ENCODE measurements at regions not wholly inside any gene's neighbourhood (a gene's known extent, or its start where the extent isn't known, plus 50 kb on each side); places are given as distances from the start of the nearest gene placed in this dataset.

GRCh38 chr2:60170272-60170671 is 383.2 kb downstream of the BCL11A start:
- Histone ChIP-seq H3K36me3 (no peaks in the 10 kb centered on the region), H3K27ac (no peak overlapping the region), H3K4me1 (ENCODE audit: insufficient read depth) (no peaks in the 10 kb centered on the region), H3K27me3 (no peaks in the 10 kb centered on the region), H3K9me3 (no peaks in the 10 kb centered on the region), H3K4me3 (no peak overlapping the region)
- 91 to 93% (median 92%) methylated on average over 3 of the region's 3 CpGs for WGBS, 3 donors
- TF ChIP-seq CTCF (IDR thresholded peaks at IDR 0.05) (no peak), EP300 (IDR thresholded peaks at IDR 0.05) (no peak), POLR2A (IDR thresholded peaks at IDR 0.05) (no peak)
- intact Hi-C loops (cut with DNase I): no loop called here
- no peak for DNase-seq

DNA sequence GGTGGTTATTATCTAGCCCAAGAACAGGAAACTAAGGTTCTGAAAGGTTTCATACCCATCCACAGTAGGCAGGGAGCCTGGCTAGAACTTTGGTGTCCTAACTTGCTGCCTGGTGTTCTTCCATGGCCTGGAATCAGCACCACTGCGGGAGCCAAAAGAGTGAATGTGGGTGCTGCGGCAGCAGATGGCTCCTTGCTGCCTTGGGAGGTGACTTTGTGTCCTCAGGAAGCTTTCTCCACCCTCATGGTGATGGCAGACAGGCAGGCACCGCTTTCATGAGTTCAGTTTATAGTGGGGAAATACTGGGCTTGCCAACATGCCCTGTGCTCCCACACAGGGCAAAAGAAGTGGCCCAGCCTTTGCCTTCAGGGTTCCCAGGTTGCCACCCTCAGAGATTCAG is 385.2 kb downstream of the BCL11A start:
- Histone ChIP-seq H3K4me1 (ENCODE audit: insufficient read depth) (no peaks in the 10 kb centered on the region), H3K36me3 (no peaks in the 10 kb centered on the region), H3K27ac (no peak overlapping the region), H3K4me3 (no peak overlapping the region), H3K9me3 (no peaks in the 10 kb centered on the region), H3K27me3 (no peaks in the 10 kb centered on the region)
- 79 to 95% (median 89%) methylated on average over 3 of the region's 3 CpGs for WGBS, 3 donors
- intact Hi-C loops (cut with DNase I): no loop called here
- TF ChIP-seq EP300 (IDR thresholded peaks at IDR 0.05) (no peak), POLR2A (IDR thresholded peaks at IDR 0.05) (no peak), CTCF (IDR thresholded peaks at IDR 0.05) (no peak)
- DNase-seq: no peak

- no peaks in the 10 kb centered on the region for H3K27me3 ChIP-seq
- H3K27ac ChIP-seq: no peak overlapping the region
- TF ChIP-seq POLR2A (IDR thresholded peaks at IDR 0.05): no peak
- intact Hi-C loops (cut with DNase I): no loop called here
- DNase-seq: no peak
- no peaks in the 10 kb centered on the region for H3K36me3 ChIP-seq
- WGBS, 3 donors: 59 to 62% (median 60%) methylated on average over 4 of the region's 4 CpGs
- no peaks in the 10 kb centered on the region for H3K4me1 ChIP-seq (ENCODE audit: insufficient read depth)
- H3K4me3 ChIP-seq: no peak overlapping the region
- H3K9me3 ChIP-seq: no peaks in the 10 kb centered on the region
These were observed 386.4 kb downstream of the BCL11A start for GRCh38 chr2:60167089-60167488.

- no peak for TF ChIP-seq POLR2A (IDR thresholded peaks at IDR 0.05)
- TF ChIP-seq CTCF (IDR thresholded peaks at IDR 0.05): no peak
- no peak for TF ChIP-seq EP300 (IDR thresholded peaks at IDR 0.05)
- DNase-seq: no peak
- H3K4me3 ChIP-seq: no peak overlapping the region
- intact Hi-C loops (cut with DNase I): no loop called here
- H3K9me3 ChIP-seq: no peaks in the 10 kb centered on the region
- no peaks in the 10 kb centered on the region for H3K36me3 ChIP-seq
- WGBS, 3 donors: 83 to 86% (median 85%) methylated on average over 7 of the region's 7 CpGs
- no peak overlapping the region for H3K27ac ChIP-seq
- H3K27me3 ChIP-seq: no peaks in the 10 kb centered on the region
- H3K4me1 ChIP-seq (ENCODE audit: insufficient read depth): no peaks in the 10 kb centered on the region
These were observed 389.8 kb downstream of the BCL11A start for GRCh38 chr2:60163691-60164090.

- H3K4me1 ChIP-seq (ENCODE audit: insufficient read depth): no peaks in the 10 kb centered on the region
- WGBS, 3 donors: 14 to 34% (median 32%) methylated on average over 2 of the region's 2 CpGs
- DNase-seq: no peak
- H3K27me3 ChIP-seq: no peaks in the 10 kb centered on the region
- no peaks in the 10 kb centered on the region for H3K36me3 ChIP-seq
- intact Hi-C loops (cut with DNase I): no loop called here
- no peaks in the 10 kb centered on the region for H3K9me3 ChIP-seq
- H3K27ac ChIP-seq: no peak overlapping the region
- no peak for TF ChIP-seq CTCF (IDR thresholded peaks at IDR 0.05)
- TF ChIP-seq EP300 (IDR thresholded peaks at IDR 0.05): no peak
- TF ChIP-seq POLR2A (IDR thresholded peaks at IDR 0.05): no peak
- no peak overlapping the region for H3K4me3 ChIP-seq
These were observed 393.9 kb downstream of the BCL11A start for GRCh38 chr2:60159519-60159918.
